Loucy (cell line): ENCODE measurements at regions not wholly inside any gene's neighbourhood (a gene's known extent, or its start where the extent isn't known, plus 50 kb on each side); places are given as distances from the start of the nearest gene placed in this dataset.
"Not testable (repeated sequence)": the region's sequence is repeated elsewhere in the genome, so short reads cannot be mapped to it uniquely, and the experiment has no call there.

ENCODE experiments used
- H2AFZ ChIP-seq: fragments of 200-600 bp; sonication (generic); 2 replicates; pipeline ENCODE4 v1.6.0; 2016; ENCODE audit warnings: antibody characterized with exemption, mild to moderate bottlenecking, low read length, moderate library complexity
- H3F3A ChIP-seq: fragments of 200-600 bp; 2 replicates; pipeline ENCODE4 v1.6.0; 2016; ENCODE audit warnings: antibody characterized with exemption, low read depth, mild to moderate bottlenecking
- H3K27me3 ChIP-seq: fragments of 200-600 bp; sonication (generic); 2 replicates; pipeline ENCODE4 v1.6.1; 2014; ENCODE audit warnings: low read length, mild to moderate bottlenecking; ENCODE audit not compliant: insufficient read depth, poor library complexity, severe bottlenecking
- H3K36me3 ChIP-seq: fragments of 200-600 bp; sonication (generic); 2 replicates; pipeline ENCODE4 v1.6.1; 2016; ENCODE audit warnings: low read length; ENCODE audit not compliant: insufficient read depth
- H3K4me1 ChIP-seq: fragments of 200-600 bp; sonication (generic); 2 replicates; pipeline ENCODE4 v1.5.1; 2014; ENCODE audit warnings: low read length, mild to moderate bottlenecking; ENCODE audit not compliant: insufficient read depth, poor library complexity, severe bottlenecking
- H3K4me2 ChIP-seq: fragments of 200-600 bp; sonication (generic); 2 replicates; pipeline ENCODE4 v1.6.0; 2014; ENCODE audit warnings: antibody characterized with exemption, low read length, low read depth, mild to moderate bottlenecking; ENCODE audit not compliant: poor library complexity, severe bottlenecking
- H3K4me3 ChIP-seq: fragments of 200-600 bp; sonication (generic); 2 replicates; pipeline ENCODE4 v1.5.1; 2014; ENCODE audit warnings: low read length, mild to moderate bottlenecking, mixed read lengths; ENCODE audit not compliant: poor library complexity, severe bottlenecking
- H3K79me2 ChIP-seq: fragments of 200-600 bp; sonication (generic); 2 replicates; pipeline ENCODE4 v1.6.1; 2014; ENCODE audit warnings: low read length; ENCODE audit not compliant: insufficient read depth
- H3K9ac ChIP-seq: fragments of 200-600 bp; sonication (generic); 2 replicates; pipeline ENCODE4 v1.6.0; 2014; ENCODE audit warnings: mild to moderate bottlenecking, low read depth, low read length, moderate library complexity; ENCODE audit not compliant: poor library complexity, severe bottlenecking
- H3K9me2 ChIP-seq: fragments of 200-600 bp; sonication (generic); replicated peaks from 2 replicates; pipeline ENCODE4 v1.6.1; 2016; ENCODE audit warnings: low read depth, low read length, mixed read lengths
- H3K9me3 ChIP-seq: fragments of 200-600 bp; sonication (generic); 2 replicates; pipeline ENCODE4 v1.6.1; 2014; ENCODE audit warnings: mild to moderate bottlenecking, antibody characterized with exemption, low read length, low read depth; ENCODE audit not compliant: insufficient read depth
- H4K20me1 ChIP-seq: fragments of 200-600 bp; sonication (generic); 2 replicates; pipeline ENCODE4 v1.6.0; 2014; ENCODE audit warnings: antibody characterized with exemption, low read length, mild to moderate bottlenecking; ENCODE audit not compliant: insufficient read depth, poor library complexity, severe bottlenecking
- EZH2phosphoT487 ChIP-seq: fragments of 200-600 bp; IDR thresholded peaks from 2 replicates; pipeline ENCODE4 v1.6.1; 2018; ENCODE audit warnings: antibody characterized with exemption, mild to moderate bottlenecking, moderate library complexity, borderline replicate concordance
- TF ChIP-seq, protein P1 (sequence below): fragments of 200-600 bp; sonication (generic); conservative IDR thresholded peaks from 2 replicates; pipeline ENCODE4 v1.5.1; 2014; ENCODE audit warnings: mild to moderate bottlenecking, antibody characterized with exemption, low read length

DNA sequence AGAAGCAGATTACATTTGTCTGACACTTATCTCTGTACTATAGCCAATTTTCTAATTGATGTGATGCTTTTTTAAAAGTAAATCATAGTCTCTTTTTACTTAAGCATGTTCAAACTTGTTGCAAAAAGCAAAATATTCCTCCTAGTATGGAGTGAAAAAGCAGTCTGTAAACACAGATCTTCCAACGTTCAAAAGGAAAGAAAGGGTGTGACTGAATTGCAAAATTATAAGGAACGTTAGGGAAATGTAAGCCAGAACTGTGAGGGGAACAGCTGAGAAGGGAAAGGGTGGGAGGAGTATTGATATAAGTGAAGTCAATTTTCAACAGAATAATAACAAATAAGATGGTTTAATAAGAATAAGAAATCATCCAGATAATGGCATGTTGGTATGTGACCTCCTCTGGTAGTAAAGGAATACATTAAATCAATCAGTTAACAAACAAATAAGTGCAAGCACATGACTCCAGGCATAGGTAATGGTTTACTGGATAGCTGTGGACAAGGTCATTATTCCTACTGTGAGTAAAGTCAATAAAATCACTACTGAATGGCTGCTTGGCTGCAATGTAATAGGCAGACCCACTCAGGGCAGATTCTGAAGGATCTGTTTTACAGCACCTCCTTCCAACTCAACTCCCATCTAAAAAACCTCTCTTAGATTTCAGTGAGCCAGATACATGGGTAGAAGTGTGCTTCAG lies 239.1 kb upstream of the NMUR2 start:
- H3K4me1 ChIP-seq, result no peaks in the 10 kb centered on the region
- no peaks in the 10 kb centered on the region for H4K20me1 ChIP-seq
- H3K36me3 ChIP-seq, result no peaks in the 10 kb centered on the region
- no peaks in the 10 kb centered on the region for H3F3A ChIP-seq
- TF ChIP-seq, protein P1, sequence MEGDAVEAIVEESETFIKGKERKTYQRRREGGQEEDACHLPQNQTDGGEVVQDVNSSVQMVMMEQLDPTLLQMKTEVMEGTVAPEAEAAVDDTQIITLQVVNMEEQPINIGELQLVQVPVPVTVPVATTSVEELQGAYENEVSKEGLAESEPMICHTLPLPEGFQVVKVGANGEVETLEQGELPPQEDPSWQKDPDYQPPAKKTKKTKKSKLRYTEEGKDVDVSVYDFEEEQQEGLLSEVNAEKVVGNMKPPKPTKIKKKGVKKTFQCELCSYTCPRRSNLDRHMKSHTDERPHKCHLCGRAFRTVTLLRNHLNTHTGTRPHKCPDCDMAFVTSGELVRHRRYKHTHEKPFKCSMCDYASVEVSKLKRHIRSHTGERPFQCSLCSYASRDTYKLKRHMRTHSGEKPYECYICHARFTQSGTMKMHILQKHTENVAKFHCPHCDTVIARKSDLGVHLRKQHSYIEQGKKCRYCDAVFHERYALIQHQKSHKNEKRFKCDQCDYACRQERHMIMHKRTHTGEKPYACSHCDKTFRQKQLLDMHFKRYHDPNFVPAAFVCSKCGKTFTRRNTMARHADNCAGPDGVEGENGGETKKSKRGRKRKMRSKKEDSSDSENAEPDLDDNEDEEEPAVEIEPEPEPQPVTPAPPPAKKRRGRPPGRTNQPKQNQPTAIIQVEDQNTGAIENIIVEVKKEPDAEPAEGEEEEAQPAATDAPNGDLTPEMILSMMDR, result no peak
- no peak for TF ChIP-seq EZH2phosphoT487
- no peak overlapping the region for H3K4me3 ChIP-seq
- no peak overlapping the region for H3K9ac ChIP-seq
- no peaks in the 10 kb centered on the region for H3K9me2 ChIP-seq
- H2AFZ ChIP-seq, result no peak overlapping the region
- H3K79me2 ChIP-seq, result no peaks in the 10 kb centered on the region
- H3K4me2 ChIP-seq, result no peak overlapping the region
- H3K27me3 ChIP-seq, result no peaks in the 10 kb centered on the region
- H3K9me3 ChIP-seq, result no peaks in the 10 kb centered on the region

DNA sequence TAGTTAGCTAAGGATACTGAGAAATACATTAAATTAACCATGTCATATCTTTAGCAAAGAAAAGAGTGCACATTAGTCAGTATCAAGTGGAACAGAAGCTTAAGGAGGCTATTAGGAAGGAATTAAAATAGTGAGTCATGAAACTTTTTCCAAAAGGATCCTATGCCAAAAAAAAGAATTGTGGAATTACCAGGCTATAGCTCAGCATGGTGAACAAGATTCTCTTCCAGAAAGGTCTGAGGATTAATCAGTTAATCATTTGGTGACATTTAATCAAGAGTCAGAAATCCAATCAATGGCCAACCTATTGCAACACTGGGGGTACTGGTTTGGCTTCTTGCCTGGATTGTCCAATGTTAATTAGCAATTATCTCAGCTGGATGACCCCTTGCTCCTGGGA lies 244.5 kb upstream of the NMUR2 start:
- no peaks in the 10 kb centered on the region for H3K4me1 ChIP-seq
- H3F3A ChIP-seq, result no peaks in the 10 kb centered on the region
- H3K79me2 ChIP-seq, result no peaks in the 10 kb centered on the region
- TF ChIP-seq, protein P1, result no peak
- TF ChIP-seq EZH2phosphoT487, result no peak
- H3K9ac ChIP-seq, result no peak overlapping the region
- H3K4me2 ChIP-seq, result no peak overlapping the region
- no peaks in the 10 kb centered on the region for H3K27me3 ChIP-seq
- no peak overlapping the region for H2AFZ ChIP-seq
- H3K9me2 ChIP-seq, result no peaks in the 10 kb centered on the region
- no peaks in the 10 kb centered on the region for H4K20me1 ChIP-seq
- H3K9me3 ChIP-seq, result no peaks in the 10 kb centered on the region
- H3K4me3 ChIP-seq, result no peak overlapping the region
- H3K36me3 ChIP-seq, result no peaks in the 10 kb centered on the region

DNA sequence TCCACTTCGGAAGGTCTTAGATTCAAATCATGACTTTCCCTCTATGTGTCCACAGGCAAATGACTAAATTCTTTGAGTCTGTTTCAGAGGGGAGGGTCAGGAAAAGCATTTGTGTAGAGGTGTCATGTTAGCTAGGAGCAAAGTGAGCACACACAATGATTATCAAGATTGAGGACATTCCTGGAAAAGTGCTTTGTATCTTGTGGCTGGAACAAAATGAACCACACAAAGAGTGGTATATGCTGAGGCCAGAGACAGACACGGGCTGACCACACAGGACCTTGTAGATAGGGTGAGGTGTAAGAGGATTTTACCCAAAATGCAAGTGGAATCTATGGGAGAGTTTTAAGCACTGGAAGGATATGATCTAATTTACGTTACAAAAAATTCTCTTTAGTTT lies 245.3 kb upstream of the NMUR2 start:
- Histone ChIP-seq H3K36me3 (no peaks in the 10 kb centered on the region), H3K9me2 (no peaks in the 10 kb centered on the region), H3K4me3 (no peak overlapping the region), H3K79me2 (no peaks in the 10 kb centered on the region), H3K4me2 (no peak overlapping the region), H2AFZ (no peak overlapping the region), H4K20me1 (no peaks in the 10 kb centered on the region), H3K27me3 (no peaks in the 10 kb centered on the region), H3K9me3 (no peaks in the 10 kb centered on the region), H3K4me1 (no peaks in the 10 kb centered on the region), H3K9ac (no peak overlapping the region), H3F3A (no peaks in the 10 kb centered on the region)
- TF ChIP-seq EZH2phosphoT487, result no peak
- TF ChIP-seq, protein P1, result no peak

DNA sequence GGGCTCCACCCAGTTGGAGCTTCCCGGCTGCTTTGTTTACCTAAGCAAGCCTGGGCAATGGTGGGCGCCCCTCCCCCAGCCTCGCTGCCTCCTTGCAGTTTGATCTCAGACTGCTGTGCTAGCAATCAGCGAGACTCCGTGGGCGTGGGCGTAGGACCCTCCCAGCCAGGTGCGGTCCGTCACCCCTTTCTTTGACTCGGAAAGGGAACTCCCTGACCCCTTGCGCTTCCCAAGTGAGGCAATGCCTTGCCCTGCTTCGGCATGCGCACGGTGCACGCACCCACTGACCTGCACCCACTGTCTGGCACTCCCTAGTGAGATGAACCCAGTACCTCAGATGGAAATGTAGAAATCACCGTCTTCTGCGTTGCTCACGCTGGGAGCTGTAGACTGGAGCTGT lies 254.4 kb upstream of the NMUR2 start:
- H3K4me1 ChIP-seq, H3K4me2 ChIP-seq, H4K20me1 ChIP-seq, H3K79me2 ChIP-seq, H3F3A ChIP-seq, H3K9me3 ChIP-seq, H3K9ac ChIP-seq, H3K27me3 ChIP-seq, H2AFZ ChIP-seq, H3K36me3 ChIP-seq, H3K4me3 ChIP-seq, H3K9me2 ChIP-seq: not testable (repeated sequence)
